ENCODE measurements at regions not wholly inside any gene's neighbourhood (a gene's known extent, or its start where the extent isn't known, plus 50 kb on each side); places are given as distances from the start of the nearest gene placed in this dataset.

DNA sequence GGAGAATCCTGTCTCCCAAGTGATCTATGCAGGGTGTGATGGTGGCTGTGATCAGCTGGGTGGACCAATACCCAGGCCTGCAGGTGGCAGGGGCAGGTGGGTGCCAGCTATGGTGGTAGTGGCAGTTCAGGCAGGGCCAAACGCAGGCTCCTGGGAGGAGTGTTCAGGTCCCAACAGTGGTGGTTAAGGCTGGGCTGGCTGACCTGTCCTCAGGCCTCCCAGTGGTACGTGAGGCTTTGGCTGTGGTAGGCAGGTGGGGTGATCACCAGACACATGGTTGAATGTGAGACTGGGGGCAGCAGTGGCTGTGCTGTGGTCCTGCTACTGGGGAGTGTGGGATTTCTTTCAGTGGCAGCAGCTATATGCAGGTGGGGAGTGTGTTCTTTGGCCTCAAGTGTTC, 126.7 kb upstream of the STARD3NL start:
- TF ChIP-seq POLR2A (IDR thresholded peaks at IDR 0.05; ENCODE audit: low read depth, low read length) (no peak), FOS (IDR thresholded peaks at IDR 0.05; ENCODE audit: borderline replicate concordance, extremely low read depth, insufficient read length) (no peak), EZH2 (IDR thresholded peaks at IDR 0.05; ENCODE audit: borderline replicate concordance, control insufficient read depth, low read depth, low read length) (no peak), JUND (IDR thresholded peaks at IDR 0.05; ENCODE audit: low read depth, low read length) (no peak), HDAC2 (IDR thresholded peaks at IDR 0.05) (no peak)
- TF ChIP-seq, protein P1, sequence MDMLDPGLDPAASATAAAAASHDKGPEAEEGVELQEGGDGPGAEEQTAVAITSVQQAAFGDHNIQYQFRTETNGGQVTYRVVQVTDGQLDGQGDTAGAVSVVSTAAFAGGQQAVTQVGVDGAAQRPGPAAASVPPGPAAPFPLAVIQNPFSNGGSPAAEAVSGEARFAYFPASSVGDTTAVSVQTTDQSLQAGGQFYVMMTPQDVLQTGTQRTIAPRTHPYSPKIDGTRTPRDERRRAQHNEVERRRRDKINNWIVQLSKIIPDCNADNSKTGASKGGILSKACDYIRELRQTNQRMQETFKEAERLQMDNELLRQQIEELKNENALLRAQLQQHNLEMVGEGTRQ (IDR thresholded peaks at IDR 0.05; ENCODE audit: borderline replicate concordance, low read depth, low read length), result no peak
- TF ChIP-seq, protein P2, sequence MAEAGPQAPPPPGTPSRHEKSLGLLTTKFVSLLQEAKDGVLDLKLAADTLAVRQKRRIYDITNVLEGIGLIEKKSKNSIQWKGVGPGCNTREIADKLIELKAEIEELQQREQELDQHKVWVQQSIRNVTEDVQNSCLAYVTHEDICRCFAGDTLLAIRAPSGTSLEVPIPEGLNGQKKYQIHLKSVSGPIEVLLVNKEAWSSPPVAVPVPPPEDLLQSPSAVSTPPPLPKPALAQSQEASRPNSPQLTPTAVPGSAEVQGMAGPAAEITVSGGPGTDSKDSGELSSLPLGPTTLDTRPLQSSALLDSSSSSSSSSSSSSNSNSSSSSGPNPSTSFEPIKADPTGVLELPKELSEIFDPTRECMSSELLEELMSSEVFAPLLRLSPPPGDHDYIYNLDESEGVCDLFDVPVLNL (IDR thresholded peaks at IDR 0.05; ENCODE audit: low read depth, low read length), result no peak

All from GM12878 (cell line).